WTC11 (cell line): ENCODE measurements at regions not wholly inside any gene's neighbourhood (a gene's known extent, or its start where the extent isn't known, plus 50 kb on each side); places are given as distances from the start of the nearest gene placed in this dataset.

ENCODE experiments used
- ATAC-seq: fragments of 200-7000 bp; cut with Tn5 transposase; 2 replicates; pipeline ENCODE4 v1.10.0; 2021; ENCODE audit warnings: mild to moderate bottlenecking, moderate library complexity
- CTCF ChIA-PET: fragments of 300-600 bp; sonication (Branson Sonifier 250); formaldehyde crosslinking; loops from one replicate; lab custom pipeline; 2021; ENCODE audit warnings: antibody characterized with exemption; lab: Charles Lee
- POLR2A ChIA-PET: fragments of 350-600 bp; sonication (Branson Sonifier 250); formaldehyde crosslinking; loops from one replicate; lab custom pipeline; 2021; ENCODE audit warnings: antibody characterized with exemption; lab: Charles Lee
- DNase-seq: peaks from one replicate; pipeline ENCODE4 v3.0.0; 2021; ENCODE audit warnings: low spot score
- H3K27ac Mint-ChIP-seq: 2 replicates; pipeline ENCODE4 v1.8.0; 2021; ENCODE audit warnings: mixed read lengths
- H3K27me3 Mint-ChIP-seq: 2 replicates; pipeline ENCODE4 v1.8.0; 2021; ENCODE audit warnings: low read depth, mild to moderate bottlenecking, moderate library complexity, mixed read lengths
- H3K36me3 Mint-ChIP-seq: 2 replicates; pipeline ENCODE4 v1.8.0; 2021; ENCODE audit warnings: mixed read lengths
- H3K4me1 Mint-ChIP-seq: 2 replicates; pipeline ENCODE4 v1.8.0; 2022; ENCODE audit warnings: mixed read lengths
- H3K4me3 Mint-ChIP-seq: 2 replicates; pipeline ENCODE4 v1.8.0; 2021; ENCODE audit warnings: mild to moderate bottlenecking, moderate library complexity, mixed read lengths
- H3K9me3 Mint-ChIP-seq: 2 replicates; pipeline ENCODE4 v1.8.0; 2021; ENCODE audit warnings: mixed read lengths
- AFF4 ChIP-seq: sonication (generic); formaldehyde crosslinking; IDR thresholded peaks from 2 replicates; pipeline ENCODE4 v1.8.1; 2023; ENCODE audit warnings: mild to moderate bottlenecking, missing genetic modification reagents, borderline replicate concordance
- CDX4 ChIP-seq: fragments of 250-450 bp; sonication (Bioruptor Pico); IDR thresholded peaks from 2 replicates; pipeline ENCODE4 v1.9.0; 2021; ENCODE audit warnings: moderate library complexity, mild to moderate bottlenecking, inconsistent platforms, borderline replicate concordance
- FOXP1 ChIP-seq: sonication (generic); formaldehyde crosslinking; IDR thresholded peaks from 2 replicates; pipeline ENCODE4 v1.8.0; 2022; ENCODE audit warnings: missing genetic modification reagents, mild to moderate bottlenecking, moderate library complexity, borderline replicate concordance
- IRF1 ChIP-seq: sonication (generic); formaldehyde crosslinking; IDR thresholded peaks from 2 replicates; pipeline ENCODE4 v1.8.0; 2023; ENCODE audit warnings: missing genetic modification reagents
- KAT7 ChIP-seq: sonication (generic); formaldehyde crosslinking; IDR thresholded peaks from 2 replicates; pipeline ENCODE4 v1.8.1; 2023; ENCODE audit warnings: missing genetic modification reagents, mild to moderate bottlenecking, borderline replicate concordance
- OVOL2 ChIP-seq: fragments of 250-450 bp; sonication (Bioruptor Pico); IDR thresholded peaks from 2 replicates; pipeline ENCODE4 v1.9.0; 2021; ENCODE audit warnings: mild to moderate bottlenecking, borderline replicate concordance
- PRRX2 ChIP-seq: fragments of 250-450 bp; sonication (Bioruptor Pico); IDR thresholded peaks from 2 replicates; pipeline ENCODE4 v1.8.0; 2021; ENCODE audit warnings: mild to moderate bottlenecking
- SMAD4 ChIP-seq: sonication (generic); formaldehyde crosslinking; IDR thresholded peaks from 2 replicates; pipeline ENCODE4 v1.8.0; 2022; ENCODE audit warnings: mild to moderate bottlenecking, missing genetic modification reagents
- STAT6 ChIP-seq: sonication (generic); formaldehyde crosslinking; conservative IDR thresholded peaks from 2 replicates; pipeline ENCODE4 v1.8.1; 2023; ENCODE audit warnings: mild to moderate bottlenecking, low read depth, missing genetic modification reagents, moderate library complexity
- USF2 ChIP-seq: sonication (generic); formaldehyde crosslinking; IDR thresholded peaks from 2 replicates; pipeline ENCODE4 v1.8.1; 2023; ENCODE audit warnings: mild to moderate bottlenecking, missing genetic modification reagents, moderate library complexity
- ZNF138 ChIP-seq: sonication (generic); formaldehyde crosslinking; conservative IDR thresholded peaks from 2 replicates; pipeline ENCODE4 v1.8.1; 2022; ENCODE audit warnings: mild to moderate bottlenecking, moderate library complexity, missing genetic modification reagents
- ZNF219 ChIP-seq: sonication (generic); formaldehyde crosslinking; IDR thresholded peaks from 2 replicates; pipeline ENCODE4 v1.8.0; 2023; ENCODE audit warnings: missing genetic modification reagents, mild to moderate bottlenecking, borderline replicate concordance
- ZNF232 ChIP-seq: sonication (generic); formaldehyde crosslinking; IDR thresholded peaks from 2 replicates; pipeline ENCODE4 v1.8.0; 2022; ENCODE audit warnings: mild to moderate bottlenecking, missing genetic modification reagents

- ChIA-PET CTCF (no interaction called here), POLR2A (no interaction called here)
- H3K27ac Mint-ChIP-seq = no peak overlapping the region
Measured at GRCh38 chr12:87200289-87200979, 828.8 kb downstream of the C12orf50 start.

GRCh38 chr12:87198181-87198580, 831.0 kb downstream of the C12orf50 start:
- CTCF ChIA-PET = no interaction called here
- H3K36me3 Mint-ChIP-seq = no peaks in the 10 kb centered on the region
- H3K9me3 Mint-ChIP-seq = peaks cover 4% of the 10 kb centered on the region
- DNase-seq = no peak
- H3K4me3 Mint-ChIP-seq = no peak overlapping the region
- no peak overlapping the region for H3K27ac Mint-ChIP-seq
- no peak for TF ChIP-seq USF2 (CRISPR knock-in tag)
- no peak for TF ChIP-seq ZNF232 (CRISPR knock-in tag)
- TF ChIP-seq ZNF219 (CRISPR knock-in tag) = no peak
- no peak for TF ChIP-seq PRRX2
- H3K27me3 Mint-ChIP-seq = no peaks in the 10 kb centered on the region
- POLR2A ChIA-PET = no interaction called here
- no peak for ATAC-seq
- no peaks in the 10 kb centered on the region for H3K4me1 Mint-ChIP-seq

More at GRCh38 chr12:87200289-87200979, 828.8 kb downstream of the C12orf50 start:
- Mint-ChIP-seq H3K9me3 (peaks cover 3% of the 10 kb centered on the region; the same call in 1 of the 2 replicates), H3K4me3 (no peak overlapping the region), H3K36me3 (no peaks in the 10 kb centered on the region)
- ATAC-seq = no peak
- no peak for TF ChIP-seq PRRX2
- no peak for TF ChIP-seq AFF4 (CRISPR knock-in tag)
- TF ChIP-seq, all 79 proteins: peak for 0
- no peaks in the 10 kb centered on the region for H3K4me1 Mint-ChIP-seq
- DNase-seq = no peak
- no peaks in the 10 kb centered on the region for H3K27me3 Mint-ChIP-seq

- DNase-seq = no peak
- CTCF ChIA-PET = no interaction called here
- POLR2A ChIA-PET = no interaction called here
Measured at GRCh38 chr12:87196321-87196720, 832.9 kb downstream of the C12orf50 start.

More at GRCh38 chr12:87196321-87196720, 832.9 kb downstream of the C12orf50 start:
- Mint-ChIP-seq H3K27ac (no peak overlapping the region), H3K27me3 (no peaks in the 10 kb centered on the region), H3K4me3 (no peak overlapping the region), H3K9me3 (peaks cover 4% of the 10 kb centered on the region), H3K4me1 (no peaks in the 10 kb centered on the region), H3K36me3 (no peaks in the 10 kb centered on the region)
- ATAC-seq = no peak
- no peak for TF ChIP-seq KAT7 (CRISPR knock-in tag)
- no peak for TF ChIP-seq STAT6 (CRISPR knock-in tag)
- no peak for TF ChIP-seq SMAD4 (CRISPR knock-in tag)
- no peak for TF ChIP-seq CDX4 (CRISPR knock-in tag)
- no peak for TF ChIP-seq ZNF219 (CRISPR knock-in tag)
- no peak for TF ChIP-seq ZNF138 (CRISPR knock-in tag)
- TF ChIP-seq FOXP1 (CRISPR knock-in tag) = no peak
- TF ChIP-seq IRF1 (CRISPR knock-in tag) = no peak
- TF ChIP-seq OVOL2 (CRISPR knock-in tag) = no peak
